ENCODE measurements at regions not wholly inside any gene's neighbourhood (a gene's known extent, or its start where the extent isn't known, plus 50 kb on each side); places are given as distances from the start of the nearest gene placed in this dataset.
"Not testable (repeated sequence)": the region's sequence is repeated elsewhere in the genome, so short reads cannot be mapped to it uniquely, and the experiment has no call there.

GRCh38 chr9:38342532-38342931, 50.0 kb upstream of the ALDH1B1 start:
- no peak for DNase-seq (ENCODE audit: low read depth)

GRCh38 chr9:38342096-38342495, 50.4 kb upstream of the ALDH1B1 start:
- DNase-seq (ENCODE audit: low read depth) = no peak

GRCh38 chr9:38339496-38339895, 53.0 kb upstream of the ALDH1B1 start:
- DNase-seq (ENCODE audit: low read depth) = peak; percentile 18

- peak; percentile 57 for DNase-seq (ENCODE audit: low read depth)
These were observed 53.4 kb upstream of the ALDH1B1 start for GRCh38 chr9:38339087-38339486.

GRCh38 chr9:38338342-38339018, 54.0 kb upstream of the ALDH1B1 start:
- no peak for DNase-seq (ENCODE audit: low read depth)

GRCh38 chr9:38337706-38338264, 54.7 kb upstream of the ALDH1B1 start:
- DNase-seq (ENCODE audit: low read depth) = no peak

- no peak for DNase-seq (ENCODE audit: low read depth)
These were observed 55.3 kb upstream of the ALDH1B1 start for GRCh38 chr9:38337181-38337580.

GRCh38 chr9:38336341-38336740, 56.2 kb upstream of the ALDH1B1 start:
- DNase-seq (ENCODE audit: low read depth) = no peak

GRCh38 chr9:38335686-38336085, 56.8 kb upstream of the ALDH1B1 start:
- DNase-seq (ENCODE audit: low read depth) = no peak

- DNase-seq (ENCODE audit: low read depth) = no peak
These were observed 58.3 kb upstream of the ALDH1B1 start for GRCh38 chr9:38334234-38334633.

GRCh38 chr9:38333047-38333446, 59.5 kb upstream of the ALDH1B1 start:
- no peak for DNase-seq (ENCODE audit: low read depth)

GRCh38 chr9:38332625-38333024, 59.9 kb upstream of the ALDH1B1 start:
- DNase-seq (ENCODE audit: low read depth) = no peak

GRCh38 chr9:38331141-38331540, 61.4 kb upstream of the ALDH1B1 start:
- no peak for DNase-seq (ENCODE audit: low read depth)

- no peak for DNase-seq (ENCODE audit: low read depth)
These were observed 62.5 kb upstream of the ALDH1B1 start for GRCh38 chr9:38329968-38330367.

GRCh38 chr9:38328765-38329164, 63.7 kb upstream of the ALDH1B1 start:
- no peak for DNase-seq (ENCODE audit: low read depth)

- no peak for DNase-seq (ENCODE audit: low read depth)
These were observed 66.4 kb upstream of the ALDH1B1 start for GRCh38 chr9:38326122-38326521.

- DNase-seq (ENCODE audit: low read depth) = not testable (repeated sequence)
These were observed 68.3 kb upstream of the ALDH1B1 start for GRCh38 chr9:38324213-38324612.

GRCh38 chr9:38322937-38323336, 69.6 kb upstream of the ALDH1B1 start:
- no peak for DNase-seq (ENCODE audit: low read depth)

GRCh38 chr9:38319496-38320173, 72.9 kb upstream of the ALDH1B1 start:
- DNase-seq (ENCODE audit: low read depth) = no peak

GRCh38 chr9:38318759-38319495, 73.6 kb upstream of the ALDH1B1 start:
- DNase-seq (ENCODE audit: low read depth) = no peak

GRCh38 chr9:38316166-38316780, 76.2 kb upstream of the ALDH1B1 start:
- DNase-seq (ENCODE audit: low read depth) = no peak

- DNase-seq (ENCODE audit: low read depth) = no peak
These were observed 77.4 kb upstream of the ALDH1B1 start for GRCh38 chr9:38315085-38315595.
